ENCODE measurements at regions not wholly inside any gene's neighbourhood (a gene's known extent, or its start where the extent isn't known, plus 50 kb on each side); places are given as distances from the start of the nearest gene placed in this dataset.

GRCh38 chr9:29800821-29801220 lies 2227.5 kb upstream of the C9orf72 start:
- H3K36me3 ChIP-seq: no peaks in the 10 kb centered on the region
- H3K9me3 ChIP-seq: no peaks in the 10 kb centered on the region
- H3K27me3 ChIP-seq: no peaks in the 10 kb centered on the region
- H3K4me1 ChIP-seq: no peaks in the 10 kb centered on the region
- intact Hi-C loops (cut with DNase I): no loop called here
- no peak overlapping the region for H3K4me3 ChIP-seq
- no peak for TF ChIP-seq CTCF (IDR thresholded peaks at IDR 0.05)
- H3K27ac ChIP-seq: no peak overlapping the region
- no peak for DNase-seq (ENCODE audit: low spot score in 2 of 2)

DNA sequence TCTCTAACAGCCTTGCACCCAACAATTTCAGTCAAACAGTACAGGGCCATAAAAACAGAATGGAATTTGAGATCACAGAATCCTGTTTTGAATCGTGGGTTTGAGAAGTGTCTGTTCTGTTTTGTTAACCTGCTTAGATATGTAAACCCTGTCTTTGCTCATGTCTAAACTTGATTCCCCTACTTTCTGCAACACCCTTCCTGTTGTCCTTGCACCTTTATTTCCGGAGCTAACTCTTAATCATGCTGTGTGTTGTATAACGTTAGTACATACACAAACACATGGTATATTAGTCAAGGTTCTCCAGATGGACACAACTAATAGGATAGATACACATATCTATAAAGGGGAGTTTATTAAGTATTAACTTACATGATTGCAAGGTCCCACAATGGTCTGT lies 2229.2 kb upstream of the C9orf72 start:
- no peak for DNase-seq (ENCODE audit: low spot score in 2 of 2)
- TF ChIP-seq CTCF (IDR thresholded peaks at IDR 0.05): no peak
- intact Hi-C loops (cut with DNase I): no loop called here
- no peaks in the 10 kb centered on the region for H3K36me3 ChIP-seq
- H3K27me3 ChIP-seq: no peaks in the 10 kb centered on the region
- H3K27ac ChIP-seq: no peak overlapping the region
- no peaks in the 10 kb centered on the region for H3K9me3 ChIP-seq
- H3K4me1 ChIP-seq: no peaks in the 10 kb centered on the region
- H3K4me3 ChIP-seq: no peak overlapping the region

DNA sequence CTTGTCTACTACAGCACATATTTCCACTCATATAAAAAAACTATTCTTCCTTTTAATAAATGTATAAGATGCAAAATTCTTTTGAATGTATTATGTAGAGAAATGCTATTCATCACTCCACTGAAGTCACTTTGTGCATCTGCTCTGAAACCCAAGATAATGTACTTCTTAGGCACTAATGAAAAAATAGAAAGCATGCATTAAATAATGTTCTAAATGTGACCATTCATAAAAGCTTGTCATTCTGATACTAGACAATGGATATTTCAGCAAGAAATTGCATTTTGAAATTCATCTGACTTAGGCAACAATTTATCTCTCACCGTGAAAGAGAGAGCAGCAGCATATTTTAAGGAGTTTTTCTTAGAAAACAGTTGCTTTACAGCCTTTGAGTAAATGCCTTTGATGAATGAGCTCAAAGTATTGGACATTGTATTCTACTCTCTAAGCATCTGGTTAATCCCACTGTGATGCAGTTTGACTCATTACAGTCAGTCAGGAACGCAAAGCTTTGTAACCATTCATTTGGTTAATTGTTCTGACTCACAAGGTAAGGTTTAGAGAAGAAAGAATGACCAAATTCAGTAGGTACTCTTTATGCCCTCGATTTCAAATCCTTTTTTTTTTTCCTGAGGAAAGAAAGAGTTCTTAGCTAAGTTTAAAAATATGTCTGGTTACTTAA lies 2233.8 kb upstream of the C9orf72 start:
- TF ChIP-seq CTCF (IDR thresholded peaks at IDR 0.05): no peak
- H3K4me1 ChIP-seq: no peaks in the 10 kb centered on the region
- H3K27me3 ChIP-seq: no peaks in the 10 kb centered on the region
- no peaks in the 10 kb centered on the region for H3K9me3 ChIP-seq
- DNase-seq (ENCODE audit: low spot score in 2 of 2): no peak
- no peak overlapping the region for H3K4me3 ChIP-seq
- H3K36me3 ChIP-seq: no peaks in the 10 kb centered on the region
- intact Hi-C loops (cut with DNase I): no loop called here
- H3K27ac ChIP-seq: no peak overlapping the region

- H3K27me3 ChIP-seq: no peaks in the 10 kb centered on the region
- TF ChIP-seq CTCF (IDR thresholded peaks at IDR 0.05): no peak
- no peak overlapping the region for H3K27ac ChIP-seq
- H3K4me3 ChIP-seq: no peak overlapping the region
- H3K4me1 ChIP-seq: no peaks in the 10 kb centered on the region
- H3K9me3 ChIP-seq: peaks cover 0 to 4% of the 10 kb centered on the region in 2 donors
- no peak for DNase-seq (ENCODE audit: low spot score in 2 of 2)
- no peaks in the 10 kb centered on the region for H3K36me3 ChIP-seq
- intact Hi-C loops (cut with DNase I): no loop called here
Measured at GRCh38 chr9:29816954-29817703, 2243.8 kb upstream of the C9orf72 start.

DNA sequence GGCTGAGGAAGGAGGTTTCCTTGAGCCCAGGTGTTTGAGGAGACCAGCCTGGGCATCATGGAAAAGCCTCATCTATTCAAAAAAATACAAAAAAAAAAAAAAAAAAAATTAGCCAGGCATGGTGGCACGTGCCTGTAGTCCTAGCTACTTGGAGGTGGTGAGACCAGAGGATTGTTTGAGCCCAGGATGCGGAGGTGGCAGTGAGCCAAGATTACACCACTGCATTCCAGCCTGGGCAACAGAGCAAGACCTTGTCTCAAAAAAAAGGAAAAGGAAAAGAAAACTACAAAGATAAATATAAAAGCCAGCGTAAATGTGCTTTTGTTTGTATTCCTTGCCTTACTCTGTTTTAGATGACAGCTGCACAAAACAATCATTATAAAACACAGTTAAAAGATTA lies 2249.2 kb upstream of the C9orf72 start:
- intact Hi-C loops (cut with DNase I): no loop called here
- Histone ChIP-seq H3K9me3 (peaks cover 0 to 4% of the 10 kb centered on the region in 2 donors), H3K27me3 (no peaks in the 10 kb centered on the region), H3K4me1 (no peaks in the 10 kb centered on the region), H3K36me3 (no peaks in the 10 kb centered on the region), H3K4me3 (no peak overlapping the region), H3K27ac (no peak overlapping the region)
- no peak for TF ChIP-seq CTCF (IDR thresholded peaks at IDR 0.05)
- no peak for DNase-seq (ENCODE audit: low spot score in 2 of 2)

Data from ascending aorta (tissue), 2 donors.